HEK293 (cell line): ENCODE measurements at regions not wholly inside any gene's neighbourhood (a gene's known extent, or its start where the extent isn't known, plus 50 kb on each side); places are given as distances from the start of the nearest gene placed in this dataset.

ENCODE experiments used
- CTCF ChIA-PET: fragments of 350-600 bp; formaldehyde crosslinking; extraction: SDS; loops from one replicate; lab custom pipeline; 2021; ENCODE audit warnings: antibody characterized with exemption; lab: Yijun Ruan, JAX
- POLR2A ChIA-PET: fragments of 300-600 bp; formaldehyde crosslinking; extraction: SDS; loops from one replicate; lab custom pipeline; 2020; ENCODE audit warnings: antibody characterized with exemption, inconsistent platforms; lab: Yijun Ruan, JAX
- H3K27ac ChIP-seq: fragments of 200-500 bp; sonication (Bioruptor generic); 2 replicates; pipeline ENCODE4 v1.5.1; 2014; ENCODE audit warnings: low read depth, low read length, control low read depth, inconsistent platforms; ENCODE audit errors: extremely low read depth
- H3K36me3 ChIP-seq, 2 experiments: fragments of 200-500 bp in 1 of 2; sonication (Bioruptor generic) in 1 of 2; 1 replicate in 1 of 2; 2 replicates in 1 of 2; pipeline ENCODE4 v1.5.1; 2014 to 2017; ENCODE audit warnings: inconsistent platforms in 2 of 2, low read length in 2 of 2; ENCODE audit not compliant: control insufficient read depth in 2 of 2, insufficient read depth in 1 of 2
- H3K4me1 ChIP-seq: fragments of 200-500 bp; sonication (Bioruptor generic); 2 replicates; pipeline ENCODE4 v1.5.1; 2014; ENCODE audit warnings: mild to moderate bottlenecking, low read length, inconsistent platforms; ENCODE audit not compliant: control insufficient read depth, insufficient read depth
- H3K4me3 ChIP-seq: 2 replicates; pipeline ENCODE4 v1.5.1; 2011; ENCODE audit warnings: low read depth, mild to moderate bottlenecking, control low read depth, low read length, moderate library complexity
- H3K9me3 ChIP-seq: fragments of 200-500 bp; sonication (Bioruptor generic); 2 replicates; pipeline ENCODE4 v1.5.1; 2014; ENCODE audit warnings: low read depth, low read length, inconsistent platforms; ENCODE audit not compliant: control insufficient read depth, insufficient read depth
- BCL11A ChIP-seq: fragments of 450-650 bp; formaldehyde crosslinking; IDR thresholded peaks from 2 replicates; pipeline ENCODE4 v1.5.1; 2016; ENCODE audit warnings: low read depth, missing biosample characterization, missing genetic modification characterization
- GLIS1 ChIP-seq: fragments of 450-650 bp; formaldehyde crosslinking; IDR thresholded peaks from 2 replicates; pipeline ENCODE4 v1.5.1; 2016; ENCODE audit warnings: missing biosample characterization, missing genetic modification characterization
- KLF10 ChIP-seq: fragments of 450-650 bp; IDR thresholded peaks from 2 replicates; pipeline ENCODE4 v1.5.1; 2018; ENCODE audit warnings: missing biosample characterization, mild to moderate bottlenecking, missing genetic modification characterization
- KLF16 ChIP-seq: fragments of 450-650 bp; formaldehyde crosslinking; IDR thresholded peaks from 2 replicates; pipeline ENCODE4 v1.5.1; 2017; ENCODE audit warnings: missing biosample characterization, missing genetic modification characterization
- KLF7 ChIP-seq: fragments of 450-650 bp; formaldehyde crosslinking; IDR thresholded peaks from 2 replicates; pipeline ENCODE4 v1.5.1; 2016; ENCODE audit warnings: missing biosample characterization, missing genetic modification characterization, borderline replicate concordance
- KLF9 ChIP-seq: fragments of 450-650 bp; formaldehyde crosslinking; IDR thresholded peaks from 2 replicates; pipeline ENCODE4 v1.5.1; 2016; ENCODE audit warnings: missing biosample characterization, missing genetic modification characterization, low read depth
- MZF1 ChIP-seq: fragments of 450-650 bp; formaldehyde crosslinking; IDR thresholded peaks from 2 replicates; pipeline ENCODE4 v1.5.1; 2017; ENCODE audit warnings: missing biosample characterization, missing genetic modification characterization, borderline replicate concordance
- SP2 ChIP-seq: fragments of 450-650 bp; formaldehyde crosslinking; IDR thresholded peaks from 2 replicates; pipeline ENCODE4 v1.5.1; 2016; ENCODE audit warnings: missing biosample characterization, missing genetic modification characterization
- ZBTB26 ChIP-seq: fragments of 450-650 bp; formaldehyde crosslinking; optimal IDR thresholded peaks from 2 replicates; pipeline ENCODE3; 2016; ENCODE audit warnings: missing biosample characterization, mild to moderate bottlenecking, missing genetic modification characterization
- ZNF16 ChIP-seq: fragments of 450-650 bp; formaldehyde crosslinking; IDR thresholded peaks from 2 replicates; pipeline ENCODE4 v1.5.1; 2016; ENCODE audit warnings: low read depth, missing biosample characterization, missing genetic modification characterization
- ZNF169 ChIP-seq: fragments of 450-650 bp; formaldehyde crosslinking; IDR thresholded peaks from 2 replicates; pipeline ENCODE4 v1.5.1; 2016; ENCODE audit warnings: missing biosample characterization, missing genetic modification characterization
- ZNF311 ChIP-seq: fragments of 450-650 bp; formaldehyde crosslinking; IDR thresholded peaks from 2 replicates; pipeline ENCODE4 v1.5.1; 2017; ENCODE audit warnings: missing biosample characterization, missing genetic modification characterization, borderline replicate concordance
- ZNF394 ChIP-seq: fragments of 450-650 bp; formaldehyde crosslinking; IDR thresholded peaks from 2 replicates; pipeline ENCODE4 v1.5.1; 2016; ENCODE audit warnings: missing biosample characterization, missing genetic modification characterization, mild to moderate bottlenecking, moderate library complexity, borderline replicate concordance
- ZNF404 ChIP-seq: fragments of 450-650 bp; formaldehyde crosslinking; IDR thresholded peaks from 2 replicates; pipeline ENCODE4 v1.5.1; 2017; ENCODE audit warnings: missing biosample characterization, missing genetic modification characterization
- ZNF433 ChIP-seq: fragments of 450-650 bp; formaldehyde crosslinking; IDR thresholded peaks from 2 replicates; pipeline ENCODE4 v1.5.1; 2016; ENCODE audit warnings: missing biosample characterization, missing genetic modification characterization, low read depth
- ZNF529 ChIP-seq: fragments of 450-650 bp; formaldehyde crosslinking; IDR thresholded peaks from 2 replicates; pipeline ENCODE4 v1.5.1; 2017; ENCODE audit warnings: missing genetic modification characterization, missing biosample characterization; ENCODE audit not compliant: insufficient replicate concordance
- ZNF544 ChIP-seq: fragments of 450-650 bp; formaldehyde crosslinking; IDR thresholded peaks from 2 replicates; pipeline ENCODE4 v1.5.0; 2017; ENCODE audit warnings: missing biosample characterization, missing genetic modification characterization
- ZNF629 ChIP-seq: fragments of 450-650 bp; formaldehyde crosslinking; IDR thresholded peaks from 2 replicates; pipeline ENCODE4 v1.5.1; 2017; ENCODE audit warnings: missing biosample characterization, missing genetic modification characterization
- ZNF660 ChIP-seq: fragments of 450-650 bp; IDR thresholded peaks from 2 replicates; pipeline ENCODE4 v1.5.1; 2018; ENCODE audit warnings: missing biosample characterization, mild to moderate bottlenecking, missing genetic modification characterization
- ZNF670 ChIP-seq: fragments of 450-650 bp; formaldehyde crosslinking; IDR thresholded peaks from 2 replicates; pipeline ENCODE4 v1.5.1; 2016; ENCODE audit warnings: missing biosample characterization, missing genetic modification characterization, low read depth
- ZNF707 ChIP-seq: fragments of 450-650 bp; formaldehyde crosslinking; IDR thresholded peaks from 2 replicates; pipeline ENCODE4 v1.5.1; 2016; ENCODE audit warnings: missing biosample characterization, missing genetic modification characterization
- TF ChIP-seq, protein P1 (sequence below): fragments of 450-650 bp; formaldehyde crosslinking; IDR thresholded peaks from 2 replicates; pipeline ENCODE4 v1.5.1; 2016; ENCODE audit warnings: missing biosample characterization, missing genetic modification characterization, borderline replicate concordance

GRCh38 chr16:73383195-73383987 lies 335.5 kb upstream of the ZFHX3 start:
- no peak for TF ChIP-seq BCL11A (tag by site-specific recombination)
- no peak for TF ChIP-seq MZF1 (tag by site-specific recombination)
- TF ChIP-seq ZNF660: no peak
- no peak for TF ChIP-seq ZNF629 (tag by site-specific recombination)
- no peak for TF ChIP-seq ZNF529
- TF ChIP-seq ZNF433 (tag by site-specific recombination): no peak
- TF ChIP-seq KLF7 (tag by site-specific recombination): no peak
- no peaks in the 10 kb centered on the region for H3K9me3 ChIP-seq
- ChIA-PET POLR2A (no interaction called here), CTCF (no interaction called here)
- no peaks in the 10 kb centered on the region for H3K36me3 ChIP-seq
- H3K4me3 ChIP-seq: no peak overlapping the region
- H3K4me1 ChIP-seq: no peaks in the 10 kb centered on the region
- H3K27ac ChIP-seq: no peak overlapping the region

GRCh38 chr16:73378471-73378870 lies 330.5 kb upstream of the ZFHX3 start:
- ChIA-PET POLR2A (no interaction called here), CTCF (no interaction called here)
- H3K9me3 ChIP-seq: no peaks in the 10 kb centered on the region
- no peak overlapping the region for H3K27ac ChIP-seq
- no peaks in the 10 kb centered on the region for H3K36me3 ChIP-seq
- TF ChIP-seq ZNF311 (no peak), KLF16 (no peak), ZNF404 (tag by site-specific recombination) (no peak), ZNF16 (tag by site-specific recombination) (no peak), ZNF544 (no peak), ZNF629 (tag by site-specific recombination) (no peak), SP2 (tag by site-specific recombination) (no peak), GLIS1 (tag by site-specific recombination) (no peak), KLF9 (tag by site-specific recombination) (no peak), ZNF707 (no peak), KLF10 (tag by site-specific recombination) (no peak), ZNF670 (tag by site-specific recombination) (no peak), ZBTB26 (no peak), ZNF169 (tag by site-specific recombination) (no peak), ZNF394 (tag by site-specific recombination) (no peak)
- TF ChIP-seq, protein P1, sequence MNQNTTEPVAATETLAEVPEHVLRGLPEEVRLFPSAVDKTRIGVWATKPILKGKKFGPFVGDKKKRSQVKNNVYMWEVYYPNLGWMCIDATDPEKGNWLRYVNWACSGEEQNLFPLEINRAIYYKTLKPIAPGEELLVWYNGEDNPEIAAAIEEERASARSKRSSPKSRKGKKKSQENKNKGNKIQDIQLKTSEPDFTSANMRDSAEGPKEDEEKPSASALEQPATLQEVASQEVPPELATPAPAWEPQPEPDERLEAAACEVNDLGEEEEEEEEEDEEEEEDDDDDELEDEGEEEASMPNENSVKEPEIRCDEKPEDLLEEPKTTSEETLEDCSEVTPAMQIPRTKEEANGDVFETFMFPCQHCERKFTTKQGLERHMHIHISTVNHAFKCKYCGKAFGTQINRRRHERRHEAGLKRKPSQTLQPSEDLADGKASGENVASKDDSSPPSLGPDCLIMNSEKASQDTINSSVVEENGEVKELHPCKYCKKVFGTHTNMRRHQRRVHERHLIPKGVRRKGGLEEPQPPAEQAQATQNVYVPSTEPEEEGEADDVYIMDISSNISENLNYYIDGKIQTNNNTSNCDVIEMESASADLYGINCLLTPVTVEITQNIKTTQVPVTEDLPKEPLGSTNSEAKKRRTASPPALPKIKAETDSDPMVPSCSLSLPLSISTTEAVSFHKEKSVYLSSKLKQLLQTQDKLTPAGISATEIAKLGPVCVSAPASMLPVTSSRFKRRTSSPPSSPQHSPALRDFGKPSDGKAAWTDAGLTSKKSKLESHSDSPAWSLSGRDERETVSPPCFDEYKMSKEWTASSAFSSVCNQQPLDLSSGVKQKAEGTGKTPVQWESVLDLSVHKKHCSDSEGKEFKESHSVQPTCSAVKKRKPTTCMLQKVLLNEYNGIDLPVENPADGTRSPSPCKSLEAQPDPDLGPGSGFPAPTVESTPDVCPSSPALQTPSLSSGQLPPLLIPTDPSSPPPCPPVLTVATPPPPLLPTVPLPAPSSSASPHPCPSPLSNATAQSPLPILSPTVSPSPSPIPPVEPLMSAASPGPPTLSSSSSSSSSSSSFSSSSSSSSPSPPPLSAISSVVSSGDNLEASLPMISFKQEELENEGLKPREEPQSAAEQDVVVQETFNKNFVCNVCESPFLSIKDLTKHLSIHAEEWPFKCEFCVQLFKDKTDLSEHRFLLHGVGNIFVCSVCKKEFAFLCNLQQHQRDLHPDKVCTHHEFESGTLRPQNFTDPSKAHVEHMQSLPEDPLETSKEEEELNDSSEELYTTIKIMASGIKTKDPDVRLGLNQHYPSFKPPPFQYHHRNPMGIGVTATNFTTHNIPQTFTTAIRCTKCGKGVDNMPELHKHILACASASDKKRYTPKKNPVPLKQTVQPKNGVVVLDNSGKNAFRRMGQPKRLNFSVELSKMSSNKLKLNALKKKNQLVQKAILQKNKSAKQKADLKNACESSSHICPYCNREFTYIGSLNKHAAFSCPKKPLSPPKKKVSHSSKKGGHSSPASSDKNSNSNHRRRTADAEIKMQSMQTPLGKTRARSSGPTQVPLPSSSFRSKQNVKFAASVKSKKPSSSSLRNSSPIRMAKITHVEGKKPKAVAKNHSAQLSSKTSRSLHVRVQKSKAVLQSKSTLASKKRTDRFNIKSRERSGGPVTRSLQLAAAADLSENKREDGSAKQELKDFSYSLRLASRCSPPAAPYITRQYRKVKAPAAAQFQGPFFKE (tag by site-specific recombination): no peak
- H3K4me3 ChIP-seq: no peak overlapping the region
- H3K4me1 ChIP-seq: no peaks in the 10 kb centered on the region
